NCI-H446 treated with DMSO at 0.1 percent for 48 hours (cell line): ENCODE measurements at regions not wholly inside any gene's neighbourhood (a gene's known extent, or its start where the extent isn't known, plus 50 kb on each side); places are given as distances from the start of the nearest gene placed in this dataset.

Source experiments
- DNase-seq: peaks from one replicate; lab custom pipeline; 2025; lab: John Stamatoyannopoulos, UW

DNA sequence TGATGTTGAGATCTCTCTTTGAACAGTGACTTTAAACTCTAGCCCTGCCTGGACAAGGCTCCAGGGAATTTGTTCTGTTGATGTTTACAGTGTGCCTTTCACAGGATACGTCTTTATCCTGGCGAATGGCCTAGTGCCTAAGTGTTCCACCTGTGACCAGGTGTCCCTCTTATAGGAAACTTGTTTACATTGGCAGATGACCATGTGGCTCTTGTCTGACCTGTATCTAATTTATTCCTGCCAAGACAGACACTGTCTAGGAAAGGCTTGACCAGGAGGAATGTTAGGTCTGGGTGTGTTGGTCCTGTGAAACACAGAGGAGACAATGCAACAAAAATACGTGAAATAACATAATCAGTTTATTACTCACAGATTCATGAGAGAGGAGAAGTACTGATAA is 875.6 kb downstream of the METTL15 start:
- DNase-seq = no peak

DNA sequence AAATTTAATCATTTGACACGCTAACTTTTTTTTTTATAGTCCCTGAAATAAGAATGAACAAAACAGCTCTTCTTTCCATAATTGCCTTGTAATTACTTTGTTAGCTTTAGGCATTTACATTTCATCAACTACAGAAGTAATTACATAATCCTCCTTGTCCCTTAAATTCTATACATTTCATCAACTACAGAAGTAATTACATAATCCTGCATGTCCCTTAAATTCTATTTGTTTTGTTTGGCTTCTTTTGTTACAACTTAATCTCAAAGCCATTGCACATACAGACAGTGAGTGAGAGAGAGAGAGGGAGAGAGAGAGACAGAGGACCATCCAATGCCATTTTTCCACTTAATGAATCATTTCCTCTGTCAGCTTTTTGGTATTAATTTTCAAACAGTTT is 873.2 kb downstream of the METTL15 start:
- no peak for DNase-seq

DNA sequence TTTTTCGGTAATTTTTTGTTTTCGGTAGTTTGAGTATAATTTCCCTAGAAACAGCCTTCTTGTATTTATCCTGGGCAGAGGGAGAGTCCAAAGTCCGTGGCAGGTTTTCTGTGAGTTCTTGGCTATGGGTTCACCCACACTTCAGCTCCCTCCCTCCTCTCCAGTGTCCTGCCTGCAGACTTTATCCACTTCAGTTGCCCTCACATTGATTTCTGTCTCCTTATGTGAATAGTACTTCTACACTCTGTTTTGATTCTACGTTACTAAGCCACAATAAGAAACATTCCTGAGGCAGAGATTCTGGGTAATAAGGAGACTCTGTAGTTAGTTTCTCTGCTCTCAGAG is 868.6 kb downstream of the METTL15 start:
- no peak for DNase-seq

- DNase-seq = no peak
Observed at GRCh38 chr11:28976012-28976800, 868.0 kb downstream of the METTL15 start.

DNA sequence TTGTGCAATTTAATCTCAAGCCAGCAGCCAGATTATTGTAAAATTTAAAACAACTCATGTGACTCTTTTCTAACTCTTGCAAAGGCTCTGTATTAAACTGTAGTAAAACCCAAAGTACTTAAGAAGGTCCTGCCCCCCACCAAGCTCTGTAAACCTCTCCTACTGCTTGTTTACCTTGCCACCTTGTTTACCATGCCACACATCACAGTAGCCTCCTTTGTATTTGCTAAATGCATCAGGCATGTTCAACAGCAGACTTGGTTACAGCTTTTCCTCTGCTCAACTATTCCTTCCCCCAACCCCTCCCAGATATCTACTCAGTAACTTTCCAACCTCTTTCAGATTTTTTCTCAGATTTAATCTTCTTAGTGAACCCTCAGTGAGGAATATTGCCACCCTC is 861.6 kb downstream of the METTL15 start:
- DNase-seq = no peak

GRCh38 chr11:28966951-28967350 is 858.8 kb downstream of the METTL15 start:
- DNase-seq = no peak

DNA sequence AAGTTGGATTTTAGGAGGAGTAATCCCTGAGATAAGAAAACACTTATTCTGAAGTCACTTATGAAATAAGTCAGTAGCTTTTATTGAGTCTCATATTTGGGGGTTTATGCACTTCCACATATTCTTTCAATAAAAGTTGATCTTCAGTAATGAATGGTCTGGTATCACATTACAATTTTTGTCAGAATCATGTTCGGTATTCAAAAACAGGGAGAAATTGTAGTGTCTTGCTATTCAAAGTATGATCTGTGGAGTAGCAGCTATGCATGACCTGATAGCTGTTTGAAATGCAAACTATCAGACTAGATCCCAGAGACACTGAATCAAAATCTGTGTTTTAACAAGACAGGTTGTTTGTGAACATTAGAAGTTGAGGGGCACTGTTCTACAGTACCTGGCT is 857.6 kb downstream of the METTL15 start:
- DNase-seq = no peak

DNA sequence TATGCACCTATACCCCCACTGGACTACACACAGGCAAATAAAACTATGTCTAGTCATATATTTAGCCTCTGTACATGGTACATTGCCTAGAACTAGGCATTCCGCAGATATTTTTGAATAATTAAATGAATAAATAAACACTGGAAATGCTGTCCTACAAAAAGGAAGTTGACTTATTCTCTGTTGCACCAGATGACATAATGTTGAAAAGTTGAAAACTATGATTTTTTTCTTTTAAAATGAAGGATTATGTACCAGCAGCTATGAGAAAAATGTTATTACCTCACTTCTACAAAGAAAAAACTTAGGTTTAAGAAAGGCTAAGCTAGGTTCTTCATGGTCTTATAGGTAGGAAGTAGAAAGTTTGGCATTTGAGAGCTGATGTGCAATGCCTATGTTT is 856.6 kb downstream of the METTL15 start:
- DNase-seq = no peak

- DNase-seq = no peak
Observed at GRCh38 chr11:28963187-28963586, 855.0 kb downstream of the METTL15 start.

GRCh38 chr11:28962502-28962901 is 854.3 kb downstream of the METTL15 start:
- no peak for DNase-seq

- no peak for DNase-seq
Observed at GRCh38 chr11:28961726-28962125, 853.5 kb downstream of the METTL15 start.

GRCh38 chr11:28956446-28956845 is 848.3 kb downstream of the METTL15 start:
- DNase-seq = no peak

DNA sequence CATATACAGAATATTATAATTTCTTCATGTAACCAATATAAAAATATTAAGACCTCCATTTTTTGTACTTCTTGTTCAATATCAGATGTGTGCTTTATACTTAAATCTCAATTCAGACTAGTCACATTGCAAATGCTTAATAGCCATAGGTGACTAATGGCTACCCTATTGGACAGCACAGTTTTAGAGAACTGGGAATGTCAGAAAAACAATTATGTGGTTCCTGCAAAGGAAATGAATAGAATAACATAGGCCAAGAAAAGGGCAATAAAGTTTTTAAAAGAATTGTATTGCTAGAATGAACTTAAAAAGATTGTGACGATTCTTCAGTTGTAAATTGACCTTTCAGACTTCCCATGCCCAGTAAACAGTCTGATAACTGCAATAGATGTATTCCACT is 843.0 kb downstream of the METTL15 start:
- no peak for DNase-seq

GRCh38 chr11:28939381-28939780 is 831.2 kb downstream of the METTL15 start:
- no peak for DNase-seq

DNA sequence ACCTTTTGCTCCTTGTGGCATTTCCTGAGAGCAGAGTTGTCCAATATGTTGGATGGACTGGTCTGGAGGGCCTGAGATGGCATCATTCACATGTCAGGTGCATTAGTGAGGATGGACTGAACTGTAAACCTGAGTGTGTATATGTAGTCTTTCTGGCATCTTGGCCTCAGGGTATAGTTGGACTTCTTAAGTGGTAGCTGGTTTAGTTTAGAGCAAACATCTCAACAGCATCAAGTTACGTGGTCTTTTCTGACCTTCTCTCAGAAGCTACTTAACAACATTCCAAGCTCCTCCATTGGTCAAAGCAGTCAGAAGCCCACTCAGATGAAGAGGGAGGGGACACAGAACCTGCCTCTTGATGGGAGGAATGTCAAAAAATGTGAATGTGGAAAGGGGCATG is 829.9 kb downstream of the METTL15 start:
- DNase-seq = no peak

DNA sequence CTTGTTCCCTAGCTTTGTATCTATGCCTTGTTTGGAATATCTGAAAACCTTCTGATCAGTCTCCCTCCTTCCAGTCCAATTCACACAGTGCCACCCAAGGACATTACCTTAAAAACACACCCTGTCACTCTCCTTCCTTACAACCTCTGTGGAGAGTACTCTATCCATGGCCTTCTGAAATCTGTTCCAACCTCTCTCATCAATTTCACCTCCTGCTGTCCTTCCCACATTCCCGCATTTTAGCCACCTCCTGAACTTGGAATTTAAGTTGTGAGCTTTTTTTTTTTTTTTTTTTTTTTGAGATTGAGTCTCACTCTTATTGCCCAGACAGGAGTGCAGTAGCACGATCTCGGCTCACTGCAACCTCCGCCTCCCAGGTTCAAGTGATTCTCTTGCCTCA is 824.8 kb downstream of the METTL15 start:
- no peak for DNase-seq

DNA sequence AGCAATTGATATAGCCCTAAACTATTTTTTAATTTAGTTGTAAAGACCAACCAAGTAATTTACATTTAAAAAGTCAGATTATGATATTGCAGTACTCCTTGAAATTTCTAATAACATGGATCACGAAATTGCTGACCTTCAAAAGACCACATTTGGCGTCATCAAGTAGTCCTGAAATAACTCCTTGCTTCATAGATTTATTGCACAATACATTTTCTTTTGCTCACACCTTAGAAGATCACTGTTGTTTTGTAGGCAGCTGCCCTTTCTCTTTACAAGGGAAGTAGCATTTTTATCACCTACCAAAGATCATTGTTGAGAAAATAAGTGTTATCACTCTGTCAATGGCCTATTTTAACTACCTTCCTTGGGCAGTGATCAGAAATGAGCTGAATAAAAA is 815.8 kb downstream of the METTL15 start:
- DNase-seq = no peak

GRCh38 chr11:28922386-28922981 is 814.3 kb downstream of the METTL15 start:
- no peak for DNase-seq

GRCh38 chr11:28919194-28919593 is 811.0 kb downstream of the METTL15 start:
- no peak for DNase-seq

DNA sequence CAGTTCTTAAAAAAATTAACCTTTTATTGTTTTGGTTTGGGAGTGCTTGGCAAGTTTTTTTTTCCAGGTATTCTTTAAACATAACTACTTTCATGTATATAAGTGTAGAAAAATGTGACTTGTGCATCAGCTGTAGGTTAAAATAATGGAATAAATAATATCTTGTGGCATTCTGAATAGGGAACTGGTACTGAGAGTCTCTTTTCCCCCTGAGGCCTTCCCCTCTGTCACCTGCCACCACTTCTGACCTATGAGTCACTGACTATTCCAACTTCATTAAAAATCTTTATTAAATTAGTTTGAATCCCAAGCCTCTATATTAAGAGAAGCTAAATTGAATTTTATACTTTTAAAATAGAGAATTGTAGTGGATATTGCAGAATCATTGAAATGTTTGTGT is 805.7 kb downstream of the METTL15 start:
- no peak for DNase-seq

DNA sequence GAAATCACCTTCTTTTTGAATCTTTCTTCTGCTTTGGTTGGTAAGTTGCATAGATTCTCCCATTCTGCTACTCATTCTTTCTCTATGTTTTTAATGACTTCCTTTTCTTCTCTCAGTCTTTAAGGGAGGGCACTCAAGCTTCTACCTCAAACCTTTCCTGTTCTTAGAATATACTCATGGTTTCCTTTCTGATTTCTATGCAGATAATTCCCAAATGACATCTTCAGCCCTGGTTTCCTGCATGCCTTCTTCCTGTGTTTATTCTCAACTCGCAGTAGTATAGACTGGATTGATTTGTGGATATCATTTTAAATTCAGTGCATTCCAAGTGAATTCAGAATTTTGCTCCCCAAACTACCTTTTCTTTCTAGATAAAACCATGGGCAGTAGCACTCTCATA is 803.6 kb downstream of the METTL15 start:
- no peak for DNase-seq

DNA sequence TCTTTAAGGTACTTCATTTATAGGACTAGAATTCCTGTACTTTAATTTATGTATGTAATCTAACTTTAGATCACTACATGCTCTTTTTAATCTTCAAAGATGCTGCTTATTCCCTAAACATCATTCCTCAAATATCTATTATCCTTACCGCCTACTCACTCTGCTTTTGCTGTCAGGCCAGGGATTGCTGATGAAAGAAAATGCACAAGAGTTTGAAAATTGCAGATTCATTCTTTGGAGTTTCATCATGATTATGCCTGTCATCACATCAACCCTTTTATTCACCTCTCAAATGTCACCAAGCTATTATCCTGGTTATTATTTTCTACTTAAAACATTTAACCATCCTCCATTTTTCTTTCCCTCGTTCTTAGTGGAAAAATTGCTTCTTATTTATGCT is 802.7 kb downstream of the METTL15 start:
- DNase-seq = no peak

DNA sequence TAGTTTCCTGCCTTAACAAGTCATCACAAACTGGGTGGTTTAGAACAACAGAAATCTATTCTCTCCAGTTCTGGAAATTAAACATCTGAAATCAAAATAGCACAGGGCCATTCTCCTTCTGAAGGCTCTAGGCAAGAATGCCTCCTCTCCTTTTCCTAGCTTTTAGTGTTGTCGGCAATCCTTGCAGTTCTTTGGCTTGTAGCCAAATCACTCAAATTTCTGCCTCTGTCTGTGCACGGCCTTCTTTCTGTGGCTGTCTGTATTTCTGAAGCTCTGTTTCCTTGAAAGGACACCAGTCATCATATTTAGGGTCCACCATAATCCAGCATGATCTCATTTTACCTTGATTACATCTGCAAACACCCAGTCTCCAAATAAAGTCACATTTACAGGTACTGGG is 795.5 kb downstream of the METTL15 start:
- DNase-seq = no peak

DNA sequence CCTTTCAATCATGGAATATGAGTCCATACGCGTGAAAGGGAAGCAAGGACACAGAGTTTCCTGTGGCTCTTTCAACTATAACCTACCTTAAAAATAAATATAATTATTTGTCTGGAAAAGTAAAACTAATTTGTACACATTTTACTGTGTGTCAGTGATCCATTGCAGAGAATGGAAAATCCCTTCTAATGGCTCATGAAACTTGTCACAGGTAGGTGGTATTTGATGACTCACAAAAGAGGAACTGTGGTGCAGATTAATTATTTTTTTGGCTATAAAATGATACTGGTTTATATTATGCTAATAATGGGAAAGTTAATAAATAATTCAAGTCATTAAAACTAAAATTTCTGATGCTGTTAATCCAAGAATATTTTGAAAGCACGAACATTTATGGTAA is 792.2 kb downstream of the METTL15 start:
- no peak for DNase-seq
